IMR-90 (cell line): ENCODE measurements at regions not wholly inside any gene's neighbourhood (a gene's known extent, or its start where the extent isn't known, plus 50 kb on each side); places are given as distances from the start of the nearest gene placed in this dataset.

Source experiments
- ATAC-seq: fragments of 200-7000 bp; cut with Tn5 transposase; 2 replicates; pipeline ENCODE4 v1.9.1; 2020; ENCODE audit warnings: low read depth, mild to moderate bottlenecking, moderate library complexity
- BruUV-seq: library from RNA; stranded (reverse); fragments of 400-500 nt; replicated peaks from 2 replicates; lab custom pipeline; 2021; lab: Mats Ljungman, UMichigan
- CTCF ChIA-PET: fragments of 300-600 bp; formaldehyde crosslinking; extraction: SDS; loops from one replicate; lab custom pipeline; 2021; ENCODE audit warnings: antibody characterized with exemption; lab: Yijun Ruan, JAX
- POLR2A ChIA-PET: fragments of 300-600 bp; sonication (Branson Sonifier 250); formaldehyde crosslinking; loops from one replicate; lab custom pipeline; 2022; ENCODE audit warnings: antibody characterized with exemption; ENCODE audit not compliant: unreplicated experiment; lab: Charles Lee
- DNase-seq: peaks from one replicate; pipeline ENCODE4 v3.0.0; 2013
- H2AFZ ChIP-seq: replicated peaks from 2 replicates; pipeline ENCODE3; 2013; ENCODE audit warnings: low read length, mild to moderate bottlenecking; ENCODE audit not compliant: poor library complexity
- H2AK5ac ChIP-seq: 2 replicates; pipeline ENCODE4 v1.6.1; 2013; ENCODE audit warnings: low read depth, low read length, inconsistent platforms
- H2AK9ac ChIP-seq: replicated peaks from 2 replicates; pipeline ENCODE3; 2013; ENCODE audit warnings: mild to moderate bottlenecking, low read depth, low read length, moderate library complexity; ENCODE audit not compliant: poor library complexity
- H2BK120ac ChIP-seq: 2 replicates; pipeline ENCODE4 v1.6.1; 2013; ENCODE audit warnings: low read depth, low read length, inconsistent platforms
- H2BK15ac ChIP-seq: 3 replicates; pipeline ENCODE4 v1.6.1; 2013; ENCODE audit warnings: low read depth, low read length, inconsistent platforms
- H2BK20ac ChIP-seq: 2 replicates; pipeline ENCODE4 v1.6.1; 2013; ENCODE audit warnings: low read depth, mild to moderate bottlenecking, inconsistent platforms, low read length, moderate library complexity
- H2BK5ac ChIP-seq: 2 replicates; pipeline ENCODE4 v1.6.1; 2013; ENCODE audit warnings: mild to moderate bottlenecking, low read depth, low read length, inconsistent platforms; ENCODE audit not compliant: poor library complexity, severe bottlenecking
- H3K14ac ChIP-seq: replicated peaks from 2 replicates; pipeline ENCODE4 v1.6.1; 2013; ENCODE audit warnings: low read depth, low read length, inconsistent platforms
- H3K18ac ChIP-seq: 2 replicates; pipeline ENCODE4 v1.6.1; 2013; ENCODE audit warnings: low read depth, low read length, control low read depth
- H3K23ac ChIP-seq: 2 replicates; pipeline ENCODE4 v1.6.1; 2013; ENCODE audit warnings: low read depth, low read length, inconsistent platforms
- H3K27ac ChIP-seq: 2 replicates; pipeline ENCODE4 v1.5.1; 2013; ENCODE audit warnings: mild to moderate bottlenecking, control low read depth, low read length; ENCODE audit not compliant: insufficient read depth
- H3K27me3 ChIP-seq: 2 replicates; pipeline ENCODE4 v1.6.1; 2013; ENCODE audit warnings: low read length; ENCODE audit not compliant: control insufficient read depth, insufficient read depth
- H3K36me3 ChIP-seq: 2 replicates; pipeline ENCODE4 v1.6.1; 2013; ENCODE audit warnings: low read length, mixed read lengths; ENCODE audit not compliant: control insufficient read depth, insufficient read depth
- H3K4ac ChIP-seq: 2 replicates; pipeline ENCODE4 v1.6.1; 2013; ENCODE audit warnings: low read depth, low read length, inconsistent platforms
- H3K4me1 ChIP-seq: 2 replicates; pipeline ENCODE4 v1.6.1; 2013; ENCODE audit warnings: low read length, mixed read lengths; ENCODE audit not compliant: control insufficient read depth, insufficient read depth
- H3K4me2 ChIP-seq: 2 replicates; pipeline ENCODE4 v1.6.1; 2013; ENCODE audit warnings: low read depth, mild to moderate bottlenecking, control low read depth, low read length, moderate library complexity
- H3K4me3 ChIP-seq: 2 replicates; pipeline ENCODE4 v1.5.1; 2013; ENCODE audit warnings: low read depth, mild to moderate bottlenecking, control low read depth, low read length, moderate library complexity; ENCODE audit not compliant: insufficient read depth
- H3K56ac ChIP-seq: 2 replicates; pipeline ENCODE4 v1.6.1; 2013; ENCODE audit warnings: low read length, inconsistent platforms; ENCODE audit not compliant: insufficient read depth; ENCODE audit errors: extremely low read depth
- H3K79me1 ChIP-seq, 2 experiments: 2 replicates each; pipeline ENCODE4 v1.6.1; 2013; ENCODE audit warnings: low read length in 2 of 2, inconsistent platforms in 1 of 2, low read depth in 1 of 2
- H3K9ac ChIP-seq: 2 replicates; pipeline ENCODE4 v1.6.1; 2013; ENCODE audit warnings: low read depth, low read length, control low read depth
- H3K9me1 ChIP-seq: 2 replicates; pipeline ENCODE4 v1.6.1; 2013; ENCODE audit warnings: low read length, inconsistent platforms; ENCODE audit not compliant: insufficient read depth
- H3K9me3 ChIP-seq: 2 replicates; pipeline ENCODE4 v1.6.1; 2013; ENCODE audit warnings: low read length; ENCODE audit not compliant: control insufficient read depth, insufficient read depth
- H4K20me1 ChIP-seq: 2 replicates; pipeline ENCODE4 v1.6.1; 2013; ENCODE audit warnings: low read length, inconsistent platforms; ENCODE audit not compliant: insufficient read depth
- H4K5ac ChIP-seq: 2 replicates; pipeline ENCODE4 v1.6.1; 2013; ENCODE audit warnings: mild to moderate bottlenecking, low read depth, low read length, control low read depth
- H4K8ac ChIP-seq, 2 experiments: 2 replicates each; pipeline ENCODE4 v1.6.1; 2013; ENCODE audit warnings: low read depth in 2 of 2, low read length in 2 of 2, control low read depth in 1 of 2, inconsistent platforms in 1 of 2
- H4K91ac ChIP-seq: 2 replicates; pipeline ENCODE4 v1.6.1; 2013; ENCODE audit warnings: low read depth, low read length, inconsistent platforms; ENCODE audit not compliant: insufficient read depth
- CTCF ChIP-seq: conservative IDR thresholded peaks from 2 replicates; pipeline ENCODE4 v1.5.1; 2012; ENCODE audit warnings: mild to moderate bottlenecking, low read depth, low read length, improper control_type of control experiment
- POLR2A ChIP-seq: IDR thresholded peaks from 2 replicates; pipeline ENCODE4 v1.6.1; 2012; ENCODE audit warnings: mild to moderate bottlenecking, low read depth, low read length
- RCOR1 ChIP-seq: IDR thresholded peaks from 2 replicates; pipeline ENCODE4 v1.6.1; 2012; ENCODE audit warnings: mild to moderate bottlenecking, low read length, improper control_type of control experiment; ENCODE audit not compliant: insufficient replicate concordance
- USF2 ChIP-seq: fragments of 150-350 bp; IDR thresholded peaks from 2 replicates; pipeline ENCODE4 v1.6.1; 2017; ENCODE audit warnings: mild to moderate bottlenecking, antibody characterized with exemption, low read length, low read depth
- WGBS, 2 experiments: methylation state at CpG; one replicate each; pipeline versions ENCODE4 v1.1.5 to v1.1.7; 2013; ENCODE audit warnings: missing lambda C conversion rate in 2 of 2; ENCODE audit not compliant: insufficient read length in 1 of 2; ENCODE audit errors: extremely low coverage in 2 of 2; 5-methylcytosine and 5-hydroxymethylcytosine counted together
- dilution Hi-C: fragments of 300-500 bp; cut with HindIII; formaldehyde crosslinking; loops from one replicate; pipeline ENCODE4 v1.14.3; 2018; ENCODE audit warnings: low sequenced_read_pairs; ENCODE audit not compliant: unreplicated experiment
- in situ Hi-C: fragments of 300-500 bp; cut with MboI; formaldehyde crosslinking; loops from 3 replicates; pipeline ENCODE4 v1.14.3; 2019; ENCODE audit warnings: low sequenced_read_pairs, inconsistent platforms, mixed read lengths
- intact Hi-C: fragments of 100-400 bp; cut with micrococcal nuclease; formaldehyde crosslinking; loops from 2 replicates; pipeline ENCODE4 v1.10.0; 2022

- Histone ChIP-seq H3K9ac (no peak overlapping the region), H2BK120ac (no peak overlapping the region), H3K4ac (no peak overlapping the region), H3K56ac (no peak overlapping the region), H4K8ac (no peak overlapping the region), H2BK5ac (no peak overlapping the region), H3K4me1 (no peaks in the 10 kb centered on the region), H3K27me3 (no peaks in the 10 kb centered on the region), H2AK5ac (no peak overlapping the region), H3K4me2 (no peak overlapping the region), H3K23ac (no peak overlapping the region), H3K36me3 (no peaks in the 10 kb centered on the region), H3K4me3 (no peak overlapping the region), H3K9me3 (peaks cover 14% of the 10 kb centered on the region), H2BK15ac (no peak overlapping the region), H2AK9ac (no peak overlapping the region), H3K27ac (no peak overlapping the region), H4K91ac (no peak overlapping the region), H2BK20ac (no peak overlapping the region), H2AFZ (no peak overlapping the region), H3K14ac (no peak overlapping the region), H3K9me1 (no peaks in the 10 kb centered on the region), H3K18ac (no peak overlapping the region), H3K79me1 (no peaks in the 10 kb centered on the region), H4K5ac (no peak overlapping the region), H4K20me1 (no peaks in the 10 kb centered on the region)
- no peak for ATAC-seq
- in situ Hi-C loops (no loop called here), intact Hi-C loops (no loop called here), dilution Hi-C loops (no loop called here)
- no TSS peak for BruUV-seq
- CTCF ChIA-PET, result no interaction called here
- POLR2A ChIA-PET, result no interaction called here
- DNase-seq, result no peak
- no peak for TF ChIP-seq CTCF
- no peak for TF ChIP-seq RCOR1
- no peak for TF ChIP-seq POLR2A
- TF ChIP-seq USF2, result no peak
- 94% methylated on average over 30 of the region's 39 CpGs; no CpG with 5 or more reads in 1 of the 2 experiments for WGBS, 2 experiments
Measured at GRCh38 chr6:8282380-8282779, 153.0 kb downstream of the SLC35B3 start.
